ENCODE measurements at regions not wholly inside any gene's neighbourhood (a gene's known extent, or its start where the extent isn't known, plus 50 kb on each side); places are given as distances from the start of the nearest gene placed in this dataset.

DNA sequence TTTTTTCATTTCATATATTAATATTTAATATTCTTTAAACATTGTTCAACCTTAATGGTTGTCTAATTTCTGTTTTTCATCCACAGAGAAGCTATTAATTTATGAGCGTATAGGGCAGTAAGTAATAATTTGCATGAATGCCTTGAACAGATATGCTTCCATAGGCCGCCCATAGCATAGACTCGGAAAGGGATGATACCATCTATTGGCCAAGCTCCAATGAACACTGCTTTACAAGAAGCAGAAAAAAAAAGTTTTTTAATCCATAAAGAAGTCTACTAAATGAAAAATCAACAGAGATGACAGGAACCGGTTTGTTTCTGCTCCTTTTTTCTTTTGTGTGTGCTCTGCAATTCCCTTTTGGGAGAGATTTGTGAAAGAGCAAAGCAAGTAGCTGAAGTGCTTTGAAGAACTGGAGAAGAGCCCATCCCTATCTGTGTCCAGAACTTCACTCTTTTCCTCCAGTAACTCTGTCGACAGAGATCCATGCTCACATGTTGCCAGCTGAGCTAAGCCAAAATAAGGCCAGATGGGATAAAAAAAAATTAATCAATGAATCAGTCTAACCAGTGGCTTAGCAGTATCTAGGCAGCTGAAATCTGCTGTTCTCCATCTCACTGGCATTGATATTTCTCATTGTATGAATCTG, 215.9 kb upstream of the SOX21 start:
- Mint-ChIP-seq H3K4me1 (ENCODE audit: low read depth) (no peaks in the 10 kb centered on the region), H3K27me3 (ENCODE audit: low read depth) (peaks cover 8% of the 10 kb centered on the region), H3K36me3 (ENCODE audit: low read depth) (no peaks in the 10 kb centered on the region), H3K4me3 (ENCODE audit: unreplicated experiment) (no peak overlapping the region), H3K27ac (ENCODE audit: unreplicated experiment) (no peak overlapping the region), H3K9me3 (ENCODE audit: low read depth) (peaks cover 4% of the 10 kb centered on the region)
- TF ChIP-seq, protein P1, sequence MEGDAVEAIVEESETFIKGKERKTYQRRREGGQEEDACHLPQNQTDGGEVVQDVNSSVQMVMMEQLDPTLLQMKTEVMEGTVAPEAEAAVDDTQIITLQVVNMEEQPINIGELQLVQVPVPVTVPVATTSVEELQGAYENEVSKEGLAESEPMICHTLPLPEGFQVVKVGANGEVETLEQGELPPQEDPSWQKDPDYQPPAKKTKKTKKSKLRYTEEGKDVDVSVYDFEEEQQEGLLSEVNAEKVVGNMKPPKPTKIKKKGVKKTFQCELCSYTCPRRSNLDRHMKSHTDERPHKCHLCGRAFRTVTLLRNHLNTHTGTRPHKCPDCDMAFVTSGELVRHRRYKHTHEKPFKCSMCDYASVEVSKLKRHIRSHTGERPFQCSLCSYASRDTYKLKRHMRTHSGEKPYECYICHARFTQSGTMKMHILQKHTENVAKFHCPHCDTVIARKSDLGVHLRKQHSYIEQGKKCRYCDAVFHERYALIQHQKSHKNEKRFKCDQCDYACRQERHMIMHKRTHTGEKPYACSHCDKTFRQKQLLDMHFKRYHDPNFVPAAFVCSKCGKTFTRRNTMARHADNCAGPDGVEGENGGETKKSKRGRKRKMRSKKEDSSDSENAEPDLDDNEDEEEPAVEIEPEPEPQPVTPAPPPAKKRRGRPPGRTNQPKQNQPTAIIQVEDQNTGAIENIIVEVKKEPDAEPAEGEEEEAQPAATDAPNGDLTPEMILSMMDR (IDR thresholded peaks at IDR 0.05), result no peak
- no peak for DNase-seq (ENCODE audit: low spot score)

DNA sequence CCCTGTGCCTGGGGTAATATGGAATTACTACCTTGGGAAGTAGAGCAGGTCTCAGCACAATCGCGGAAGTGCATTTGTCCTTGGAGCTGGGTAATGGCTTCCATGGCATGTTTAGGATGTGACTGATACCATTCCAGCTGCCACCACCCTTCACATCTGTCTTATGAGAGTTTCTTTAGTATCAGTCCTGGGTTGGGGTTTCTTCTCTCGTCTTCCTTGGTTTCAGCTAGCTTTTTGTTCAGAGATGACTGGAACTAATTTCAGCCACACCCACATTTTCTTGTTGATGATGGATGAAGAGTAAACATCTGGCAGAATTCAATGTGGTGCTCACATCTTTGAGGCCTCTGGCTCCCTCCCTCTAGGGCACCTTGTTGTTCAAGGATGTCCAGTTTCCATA, 212.9 kb upstream of the SOX21 start:
- no peaks in the 10 kb centered on the region for H3K4me1 Mint-ChIP-seq (ENCODE audit: low read depth)
- DNase-seq (ENCODE audit: low spot score), result no peak
- peaks cover 9% of the 10 kb centered on the region for H3K27me3 Mint-ChIP-seq (ENCODE audit: low read depth)
- H3K4me3 Mint-ChIP-seq (ENCODE audit: unreplicated experiment), result no peak overlapping the region
- TF ChIP-seq, protein P1 (IDR thresholded peaks at IDR 0.05), result no peak
- no peak overlapping the region for H3K27ac Mint-ChIP-seq (ENCODE audit: unreplicated experiment)
- no peaks in the 10 kb centered on the region for H3K36me3 Mint-ChIP-seq (ENCODE audit: low read depth)
- no peaks in the 10 kb centered on the region for H3K9me3 Mint-ChIP-seq (ENCODE audit: low read depth)

DNA sequence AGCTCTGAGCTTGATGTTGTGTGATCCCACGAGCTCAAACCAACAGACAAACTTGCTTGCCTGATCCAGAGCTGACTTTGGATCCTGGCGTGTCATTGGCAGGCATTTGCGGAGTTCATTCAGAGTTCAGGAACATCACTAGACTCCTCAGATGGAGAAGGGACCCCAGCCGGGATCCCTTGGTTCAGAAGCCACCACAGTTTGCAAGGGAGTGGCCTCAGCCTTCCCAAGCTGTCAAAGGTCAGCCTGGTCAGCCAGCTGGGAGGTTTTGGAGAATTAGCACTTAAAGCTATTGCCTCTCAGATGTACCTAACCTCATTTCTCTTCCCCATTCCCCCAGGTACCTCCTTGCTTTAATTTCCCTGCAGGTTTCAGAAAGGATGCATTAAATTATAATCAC, 208.8 kb upstream of the SOX21 start:
- Mint-ChIP-seq H3K27me3 (ENCODE audit: low read depth) (peaks cover 12% of the 10 kb centered on the region), H3K4me1 (ENCODE audit: low read depth) (no peaks in the 10 kb centered on the region), H3K36me3 (ENCODE audit: low read depth) (no peaks in the 10 kb centered on the region), H3K27ac (ENCODE audit: unreplicated experiment) (no peak overlapping the region), H3K9me3 (ENCODE audit: low read depth) (no peaks in the 10 kb centered on the region), H3K4me3 (ENCODE audit: unreplicated experiment) (no peak overlapping the region)
- DNase-seq (ENCODE audit: low spot score), result no peak
- TF ChIP-seq, protein P1 (IDR thresholded peaks at IDR 0.05), result no peak

DNA sequence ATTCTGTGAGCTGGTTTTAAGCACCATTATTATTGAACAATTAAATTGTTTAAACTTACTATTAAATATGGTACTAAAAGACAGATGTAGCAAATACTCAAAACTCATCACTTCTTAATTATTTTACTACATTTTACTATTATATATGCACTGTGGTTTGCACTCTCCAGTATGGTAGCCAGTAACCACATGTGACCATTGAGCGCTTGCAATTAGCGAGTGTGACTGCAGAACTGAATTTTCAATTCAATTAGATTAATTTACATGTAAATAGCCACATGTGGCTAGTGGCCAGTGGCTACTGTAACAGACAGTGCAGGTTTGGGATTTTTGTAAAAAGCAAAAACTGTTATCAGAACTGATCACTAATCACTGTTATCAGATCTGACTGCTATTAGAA, 208.2 kb upstream of the SOX21 start:
- TF ChIP-seq, protein P1 (IDR thresholded peaks at IDR 0.05), result no peak
- Mint-ChIP-seq H3K36me3 (ENCODE audit: low read depth) (no peaks in the 10 kb centered on the region), H3K4me1 (ENCODE audit: low read depth) (no peaks in the 10 kb centered on the region), H3K9me3 (ENCODE audit: low read depth) (no peaks in the 10 kb centered on the region), H3K27me3 (ENCODE audit: low read depth) (peaks cover 12% of the 10 kb centered on the region), H3K4me3 (ENCODE audit: unreplicated experiment) (no peak overlapping the region), H3K27ac (ENCODE audit: unreplicated experiment) (no peak overlapping the region)
- DNase-seq (ENCODE audit: low spot score), result no peak

DNA sequence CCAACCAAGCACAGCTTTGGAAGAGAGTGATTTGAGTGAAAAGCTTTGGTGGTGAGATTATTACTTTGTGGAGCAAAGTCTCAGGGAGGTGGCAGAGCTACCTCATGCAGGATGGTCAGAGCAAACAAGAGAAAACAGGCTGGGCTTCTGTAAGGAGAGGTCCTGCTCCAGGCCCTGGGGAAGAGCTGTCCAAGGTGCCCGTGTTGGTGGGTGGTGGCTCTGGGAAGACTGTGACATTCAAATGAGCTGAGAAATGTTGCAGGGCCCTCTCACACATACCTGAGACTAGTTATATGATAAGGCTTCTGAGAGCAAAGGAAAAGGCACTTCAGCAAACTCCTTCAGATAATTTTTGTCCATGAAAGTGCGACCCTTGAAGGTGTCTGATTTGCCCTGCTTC, 205.5 kb upstream of the SOX21 start:
- DNase-seq (ENCODE audit: low spot score), result no peak
- Mint-ChIP-seq H3K4me1 (ENCODE audit: low read depth) (no peaks in the 10 kb centered on the region), H3K27ac (ENCODE audit: unreplicated experiment) (no peak overlapping the region), H3K9me3 (ENCODE audit: low read depth) (no peaks in the 10 kb centered on the region), H3K4me3 (ENCODE audit: unreplicated experiment) (no peak overlapping the region), H3K36me3 (ENCODE audit: low read depth) (no peaks in the 10 kb centered on the region), H3K27me3 (ENCODE audit: low read depth) (peaks cover 12% of the 10 kb centered on the region)
- TF ChIP-seq, protein P1 (IDR thresholded peaks at IDR 0.05), result no peak

All from chondrocyte (in vitro differentiated cells).